ENCODE measurements at regions not wholly inside any gene's neighbourhood (a gene's known extent, or its start where the extent isn't known, plus 50 kb on each side); places are given as distances from the start of the nearest gene placed in this dataset.

DNA sequence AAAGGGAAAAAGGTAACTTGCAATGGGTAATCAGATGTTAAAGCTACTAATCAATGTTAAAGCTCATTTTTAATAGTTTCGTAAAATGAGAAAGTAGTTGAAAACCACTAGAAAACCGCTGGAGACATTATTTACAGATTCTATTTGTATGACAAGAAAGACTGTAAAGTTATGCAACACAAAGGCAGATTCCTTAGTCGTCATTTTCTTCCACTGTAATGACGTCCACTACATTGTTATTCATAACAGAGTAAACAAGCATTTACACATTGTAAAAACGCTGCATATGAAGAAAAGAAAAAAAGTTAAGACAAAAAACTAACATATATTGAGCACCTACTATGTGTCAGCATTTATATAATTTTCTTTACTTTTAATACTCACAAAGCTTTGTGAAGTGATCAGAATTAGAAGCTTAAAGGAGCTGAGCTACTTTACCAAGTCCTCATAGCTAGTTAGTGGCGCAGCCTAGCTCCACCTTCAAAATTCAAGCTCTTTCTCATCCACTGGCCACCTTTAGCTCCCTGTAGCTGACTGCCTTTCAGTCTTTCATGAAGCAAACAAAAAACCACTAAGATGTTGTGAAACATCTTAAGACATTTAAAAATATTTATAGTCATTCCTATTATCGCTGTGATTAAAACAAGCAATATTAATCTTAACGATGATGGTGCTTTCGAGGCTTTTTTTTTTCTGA is 100.1 kb upstream of the CDIN1 start:
- ChIA-PET POLR2A (no interaction called here), CTCF (interaction anchor here (0.6 kb wide), 1 partner anchor 139 kb away, joined by 3 read pairs; no protein-coding TSS in a partner anchor)

DNA sequence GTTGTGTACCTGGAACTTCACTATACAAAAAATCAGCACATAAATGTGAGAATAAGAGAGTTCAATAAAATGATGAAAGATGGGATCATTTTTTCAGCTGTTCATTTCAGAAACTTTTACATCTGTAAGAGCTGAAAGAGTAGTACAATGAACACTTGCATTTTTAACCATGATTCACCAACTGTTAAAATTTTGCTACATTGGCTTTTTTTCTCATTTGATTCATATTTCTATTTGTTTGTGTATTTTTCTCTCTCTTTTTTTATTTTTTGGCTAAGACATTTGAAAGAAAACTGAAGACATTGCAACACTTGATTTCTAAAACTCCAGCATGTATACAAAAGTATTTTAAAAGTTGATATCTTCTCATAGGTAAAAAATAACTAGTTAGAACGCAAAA is 98.3 kb upstream of the CDIN1 start:
- H2AFZ ChIP-seq (ENCODE audit: insufficient read depth, low read depth, low read length, poor library complexity, severe bottlenecking): no peak overlapping the region
- TF ChIP-seq EZH2 (IDR thresholded peaks at IDR 0.05; ENCODE audit: borderline replicate concordance, insufficient read depth, low read depth, low read length, poor library complexity, severe bottlenecking): no peak
- TF ChIP-seq, protein P1, sequence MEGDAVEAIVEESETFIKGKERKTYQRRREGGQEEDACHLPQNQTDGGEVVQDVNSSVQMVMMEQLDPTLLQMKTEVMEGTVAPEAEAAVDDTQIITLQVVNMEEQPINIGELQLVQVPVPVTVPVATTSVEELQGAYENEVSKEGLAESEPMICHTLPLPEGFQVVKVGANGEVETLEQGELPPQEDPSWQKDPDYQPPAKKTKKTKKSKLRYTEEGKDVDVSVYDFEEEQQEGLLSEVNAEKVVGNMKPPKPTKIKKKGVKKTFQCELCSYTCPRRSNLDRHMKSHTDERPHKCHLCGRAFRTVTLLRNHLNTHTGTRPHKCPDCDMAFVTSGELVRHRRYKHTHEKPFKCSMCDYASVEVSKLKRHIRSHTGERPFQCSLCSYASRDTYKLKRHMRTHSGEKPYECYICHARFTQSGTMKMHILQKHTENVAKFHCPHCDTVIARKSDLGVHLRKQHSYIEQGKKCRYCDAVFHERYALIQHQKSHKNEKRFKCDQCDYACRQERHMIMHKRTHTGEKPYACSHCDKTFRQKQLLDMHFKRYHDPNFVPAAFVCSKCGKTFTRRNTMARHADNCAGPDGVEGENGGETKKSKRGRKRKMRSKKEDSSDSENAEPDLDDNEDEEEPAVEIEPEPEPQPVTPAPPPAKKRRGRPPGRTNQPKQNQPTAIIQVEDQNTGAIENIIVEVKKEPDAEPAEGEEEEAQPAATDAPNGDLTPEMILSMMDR (IDR thresholded peaks at IDR 0.05): no peak
- ChIA-PET CTCF (no interaction called here), POLR2A (no interaction called here)
- no peaks in the 10 kb centered on the region for H4K20me1 ChIP-seq (ENCODE audit: control insufficient read depth, insufficient read depth, low read length, poor library complexity, severe bottlenecking)
- no peak overlapping the region for H3K4me2 ChIP-seq (replicated peaks; ENCODE audit: low read depth, low read length, poor library complexity, severe bottlenecking)
- no peaks in the 10 kb centered on the region for H3K9me3 Mint-ChIP-seq (ENCODE audit: insufficient read depth)
- no peaks in the 10 kb centered on the region for H3K4me1 ChIP-seq (ENCODE audit: control insufficient read depth in 2 of 2, insufficient read depth in 2 of 2, low read length in 2 of 2)
- no peaks in the 10 kb centered on the region for H3K36me3 ChIP-seq (replicated peaks in 1 of 2; ENCODE audit: control extremely low read depth in 1 of 2, control insufficient read depth in 1 of 2, extremely low read depth in 1 of 2, insufficient read depth in 2 of 2, low read length in 1 of 2)
- no peak overlapping the region for H3K4me3 ChIP-seq (ENCODE audit: control extremely low read depth in 1 of 5, extremely low read depth in 1 of 5, insufficient read depth in 1 of 5, low read depth in 2 of 5, low read length in 4 of 5)
- H3K27me3 ChIP-seq (replicated peaks in 1 of 4; ENCODE audit: control extremely low read depth in 1 of 4, control insufficient read depth in 3 of 4, insufficient read depth in 4 of 4, low read length in 3 of 4): no peaks in the 10 kb centered on the region
- DNase-seq (no peak), ATAC-seq (ENCODE audit: low read depth) (no peak)
- H3K27ac Mint-ChIP-seq: no peak overlapping the region
- no peak overlapping the region for H3K9ac ChIP-seq (ENCODE audit: low read length)
- H3K4me3 Mint-ChIP-seq: no peak overlapping the region
- no peaks in the 10 kb centered on the region for H3K79me2 ChIP-seq (ENCODE audit: control insufficient read depth, insufficient read depth, low read length)
- intact Hi-C loops (cut with micrococcal nuclease): no loop called here
- no CpG with 5 or more reads among the region's 1 CpG for WGBS (ENCODE audit: insufficient coverage)
- H3K27ac ChIP-seq (ENCODE audit: low read length in 2 of 2): no peak overlapping the region
- H3K9me3 ChIP-seq (ENCODE audit: control extremely low read depth in 1 of 3, control insufficient read depth in 2 of 3, insufficient read depth in 1 of 3, low read length in 2 of 3): no peaks in the 10 kb centered on the region
- no peaks in the 10 kb centered on the region for H3K27me3 Mint-ChIP-seq
- H3K4me1 Mint-ChIP-seq: no peaks in the 10 kb centered on the region

More for the DNA sequence above, 100.1 kb upstream of the CDIN1 start:
- H3K36me3 ChIP-seq (replicated peaks in 1 of 2; ENCODE audit: control extremely low read depth in 1 of 2, control insufficient read depth in 1 of 2, extremely low read depth in 1 of 2, insufficient read depth in 2 of 2, low read length in 1 of 2): no peaks in the 10 kb centered on the region
- H3K27ac ChIP-seq (ENCODE audit: low read length in 2 of 2): no peak overlapping the region
- ATAC-seq (ENCODE audit: low read depth) (no peak), DNase-seq (no peak)
- Mint-ChIP-seq H3K27ac (no peak overlapping the region), H3K9me3 (ENCODE audit: insufficient read depth) (no peaks in the 10 kb centered on the region), H3K4me3 (no peak overlapping the region), H3K4me1 (no peaks in the 10 kb centered on the region), H3K27me3 (no peaks in the 10 kb centered on the region)
- no peak overlapping the region for H3K4me2 ChIP-seq (replicated peaks; ENCODE audit: low read depth, low read length, poor library complexity, severe bottlenecking)
- no peak overlapping the region for H3K9ac ChIP-seq (ENCODE audit: low read length)
- no peaks in the 10 kb centered on the region for H4K20me1 ChIP-seq (ENCODE audit: control insufficient read depth, insufficient read depth, low read length, poor library complexity, severe bottlenecking)
- H3K4me3 ChIP-seq (ENCODE audit: control extremely low read depth in 1 of 5, extremely low read depth in 1 of 5, insufficient read depth in 1 of 5, low read depth in 2 of 5, low read length in 4 of 5): no peak overlapping the region
- WGBS (ENCODE audit: insufficient coverage): 94% methylated on average over 3 of the region's 9 CpGs
- no peaks in the 10 kb centered on the region for H3K4me1 ChIP-seq (ENCODE audit: control insufficient read depth in 2 of 2, insufficient read depth in 2 of 2, low read length in 2 of 2)
- no peaks in the 10 kb centered on the region for H3K27me3 ChIP-seq (replicated peaks in 1 of 4; ENCODE audit: control extremely low read depth in 1 of 4, control insufficient read depth in 3 of 4, insufficient read depth in 4 of 4, low read length in 3 of 4)
- no peaks in the 10 kb centered on the region for H3K9me3 ChIP-seq (ENCODE audit: control extremely low read depth in 1 of 3, control insufficient read depth in 2 of 3, insufficient read depth in 1 of 3, low read length in 2 of 3)
- H2AFZ ChIP-seq (ENCODE audit: insufficient read depth, low read depth, low read length, poor library complexity, severe bottlenecking): no peak overlapping the region
- H3K79me2 ChIP-seq (ENCODE audit: control insufficient read depth, insufficient read depth, low read length): no peaks in the 10 kb centered on the region
- TF ChIP-seq EZH2 (IDR thresholded peaks at IDR 0.05; ENCODE audit: borderline replicate concordance, insufficient read depth, low read depth, low read length, poor library complexity, severe bottlenecking): no peak
- TF ChIP-seq, protein P1 (IDR thresholded peaks at IDR 0.05): no peak
- intact Hi-C loops (cut with micrococcal nuclease): no loop called here
